Muscle layer of colon (tissue), 2 donors: ENCODE measurements at regions not wholly inside any gene's neighbourhood (a gene's known extent, or its start where the extent isn't known, plus 50 kb on each side); places are given as distances from the start of the nearest gene placed in this dataset.

Experiments used
- H3K27ac ChIP-seq: one replicate; pipeline ENCODE4 v1.7.0; 2013; ENCODE audit warnings: low read depth, mild to moderate bottlenecking, low read length, moderate library complexity
- H3K27me3 ChIP-seq, 2 donors: one replicate each; pipeline ENCODE4 v1.7.0; 2013; ENCODE audit warnings: low read length in 2 of 2, mild to moderate bottlenecking in 2 of 2; ENCODE audit not compliant: insufficient read depth in 2 of 2, control insufficient read depth in 1 of 2
- H3K36me3 ChIP-seq: one replicate; pipeline ENCODE4 v1.7.0; 2013; ENCODE audit warnings: mild to moderate bottlenecking, low read length; ENCODE audit not compliant: insufficient read depth
- H3K4me1 ChIP-seq: one replicate; pipeline ENCODE4 v1.7.0; 2013; ENCODE audit warnings: mild to moderate bottlenecking, low read length; ENCODE audit not compliant: insufficient read depth
- H3K4me3 ChIP-seq, 2 donors: one replicate each; pipeline ENCODE4 v1.7.0; 2013; ENCODE audit warnings: low read length in 2 of 2, low read depth in 1 of 2, mild to moderate bottlenecking in 1 of 2, moderate library complexity in 1 of 2
- H3K9ac ChIP-seq: one replicate; pipeline ENCODE4 v1.7.0; 2013; ENCODE audit warnings: low read length
- H3K9me3 ChIP-seq: one replicate; pipeline ENCODE4 v1.7.0; 2013; ENCODE audit warnings: mild to moderate bottlenecking, low read length
- donor health status: abdominal sarcoma.
- donor health status: Adenocarcinoma of cecum.

DNA sequence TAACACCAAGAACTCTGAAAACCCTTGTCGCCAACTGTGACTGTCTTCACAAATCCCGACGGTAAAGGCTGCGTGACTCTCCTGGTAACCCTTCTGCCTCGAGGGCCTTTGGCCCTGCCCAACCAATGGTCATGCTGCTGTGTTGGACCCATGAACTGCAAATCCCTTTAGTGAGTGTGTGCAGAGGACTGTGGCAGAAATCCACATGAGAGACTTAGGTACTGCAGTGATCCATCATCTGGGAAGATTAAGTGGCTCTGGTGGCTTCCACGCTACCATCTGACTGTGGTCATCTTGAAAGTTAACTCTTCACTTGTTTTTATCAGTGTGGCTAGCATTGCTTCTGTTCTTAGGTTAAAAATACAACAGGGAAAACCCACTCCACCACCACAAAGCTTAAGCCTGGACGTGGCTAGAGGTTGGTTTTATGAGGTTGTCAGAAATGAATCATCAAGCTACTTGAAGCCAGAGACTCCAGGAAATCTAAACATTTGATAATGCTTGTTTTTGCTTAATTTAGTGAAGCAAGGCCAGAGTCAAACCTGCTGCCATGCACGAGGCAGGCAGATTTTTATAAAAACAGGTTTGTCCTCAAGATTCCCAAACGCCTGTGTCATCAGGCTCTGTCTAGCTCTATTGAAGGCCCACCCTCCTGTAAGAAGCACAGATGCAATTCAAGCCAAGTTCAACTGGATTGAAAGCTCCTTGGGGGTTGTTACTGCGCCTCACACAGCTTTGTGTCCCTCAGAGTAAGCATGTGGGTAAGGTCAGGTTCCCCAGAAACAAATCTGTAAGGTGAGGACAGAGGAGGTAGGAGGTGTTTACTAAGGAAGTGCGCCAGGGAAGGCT lies 52.7 kb upstream of the ERCC6L2 start:
- H3K4me3 ChIP-seq = no peak overlapping the region
- H3K9ac ChIP-seq = no peak overlapping the region
- no peaks in the 10 kb centered on the region for H3K27me3 ChIP-seq
- H3K27ac ChIP-seq = no peak overlapping the region
- peaks cover 7% of the 10 kb centered on the region for H3K4me1 ChIP-seq
- H3K9me3 ChIP-seq = no peaks in the 10 kb centered on the region
- H3K36me3 ChIP-seq = no peaks in the 10 kb centered on the region

DNA sequence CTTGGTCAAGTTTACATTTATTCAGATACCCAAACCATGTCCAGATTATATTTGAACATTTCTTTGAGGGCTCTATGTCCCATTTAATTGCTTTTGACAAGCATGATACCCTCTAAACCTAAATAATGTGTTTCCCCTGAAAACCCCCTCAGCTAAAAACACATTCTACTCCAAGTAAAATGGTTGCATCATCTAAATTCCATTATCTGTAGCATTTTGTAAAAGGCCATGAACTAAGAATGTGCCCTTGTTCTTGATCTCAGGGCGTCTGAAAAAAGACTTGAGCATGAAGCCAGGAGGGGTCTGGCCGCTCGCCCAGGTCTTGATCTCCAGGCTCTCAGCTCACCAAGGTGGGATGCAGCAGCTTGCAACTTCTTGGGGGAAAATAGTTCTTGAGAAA lies 53.5 kb upstream of the ERCC6L2 start:
- H3K9me3 ChIP-seq = no peaks in the 10 kb centered on the region
- H3K4me3 ChIP-seq = no peak overlapping the region
- no peaks in the 10 kb centered on the region for H3K36me3 ChIP-seq
- H3K27me3 ChIP-seq = no peaks in the 10 kb centered on the region
- no peak overlapping the region for H3K27ac ChIP-seq
- peaks cover 7% of the 10 kb centered on the region for H3K4me1 ChIP-seq
- H3K9ac ChIP-seq = no peak overlapping the region

DNA sequence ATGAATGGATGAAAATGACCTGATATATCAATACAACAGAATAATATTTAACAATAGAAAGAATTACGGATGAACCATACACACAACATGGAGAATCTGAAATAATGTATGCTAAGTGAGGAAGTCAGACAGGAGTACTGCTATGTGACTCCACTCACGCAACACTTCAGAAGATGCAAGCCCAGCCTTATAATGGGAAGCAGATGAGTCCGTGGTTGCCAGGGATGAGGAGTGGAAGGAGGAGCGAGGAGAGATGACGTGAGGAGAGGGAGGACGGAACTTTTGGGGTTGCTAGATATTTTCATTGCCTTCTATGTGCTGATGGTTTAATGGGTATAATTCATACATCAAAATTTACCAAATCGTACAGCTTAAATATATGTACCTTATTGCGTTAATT lies 55.4 kb upstream of the ERCC6L2 start:
- no peak overlapping the region for H3K4me3 ChIP-seq
- H3K9me3 ChIP-seq = no peaks in the 10 kb centered on the region
- H3K27ac ChIP-seq = no peak overlapping the region
- no peaks in the 10 kb centered on the region for H3K36me3 ChIP-seq
- no peaks in the 10 kb centered on the region for H3K27me3 ChIP-seq
- no peak overlapping the region for H3K9ac ChIP-seq
- H3K4me1 ChIP-seq = peaks cover 7% of the 10 kb centered on the region

DNA sequence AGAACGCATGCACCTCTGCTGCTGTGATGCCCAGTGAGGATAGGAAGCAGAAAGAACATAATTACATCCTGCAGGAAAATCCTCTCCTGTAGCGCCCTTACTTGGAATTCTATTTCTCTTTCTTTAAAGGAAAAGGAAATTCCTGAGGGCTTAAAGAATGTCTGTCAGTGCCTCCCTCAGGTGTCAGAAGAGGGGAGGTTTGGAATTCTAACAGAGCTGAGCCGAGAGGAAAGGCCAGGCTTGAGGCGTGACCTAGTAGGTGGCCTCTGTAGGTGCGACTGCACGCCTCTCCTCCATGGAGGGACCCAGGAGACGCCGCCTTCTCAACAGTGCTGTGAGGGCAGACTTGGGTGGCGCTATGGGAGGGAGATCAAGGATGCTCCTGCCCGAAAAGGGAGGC lies 55.9 kb upstream of the ERCC6L2 start:
- H3K9me3 ChIP-seq = no peaks in the 10 kb centered on the region
- peaks cover 7% of the 10 kb centered on the region for H3K4me1 ChIP-seq
- H3K9ac ChIP-seq = no peak overlapping the region
- no peaks in the 10 kb centered on the region for H3K27me3 ChIP-seq
- H3K27ac ChIP-seq = no peak overlapping the region
- no peak overlapping the region for H3K4me3 ChIP-seq
- H3K36me3 ChIP-seq = no peaks in the 10 kb centered on the region

DNA sequence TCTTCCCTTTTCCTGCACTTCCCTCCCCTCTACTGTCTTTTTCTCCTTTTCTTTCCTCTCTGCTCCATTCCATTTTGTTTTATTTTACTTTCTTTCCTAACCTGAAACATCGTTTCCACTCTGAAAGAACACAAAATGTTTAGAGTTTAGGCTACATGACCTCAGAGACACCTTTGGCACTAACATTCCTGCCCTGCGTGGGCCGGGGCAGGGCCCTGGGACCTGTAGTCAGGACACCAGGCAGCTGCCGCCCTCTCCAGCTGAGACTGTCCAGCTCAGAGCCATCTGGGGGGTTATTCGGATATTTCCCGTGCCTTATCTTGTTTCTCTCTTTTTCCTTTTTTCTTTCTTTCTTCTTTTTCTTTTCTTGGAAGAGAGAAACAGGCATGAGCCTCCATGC lies 58.3 kb upstream of the ERCC6L2 start:
- Histone ChIP-seq H3K9me3 (no peaks in the 10 kb centered on the region), H3K4me1 (no peaks in the 10 kb centered on the region), H3K36me3 (no peaks in the 10 kb centered on the region), H3K27me3 (no peaks in the 10 kb centered on the region), H3K4me3 (no peak overlapping the region), H3K9ac (no peak overlapping the region), H3K27ac (no peak overlapping the region)

DNA sequence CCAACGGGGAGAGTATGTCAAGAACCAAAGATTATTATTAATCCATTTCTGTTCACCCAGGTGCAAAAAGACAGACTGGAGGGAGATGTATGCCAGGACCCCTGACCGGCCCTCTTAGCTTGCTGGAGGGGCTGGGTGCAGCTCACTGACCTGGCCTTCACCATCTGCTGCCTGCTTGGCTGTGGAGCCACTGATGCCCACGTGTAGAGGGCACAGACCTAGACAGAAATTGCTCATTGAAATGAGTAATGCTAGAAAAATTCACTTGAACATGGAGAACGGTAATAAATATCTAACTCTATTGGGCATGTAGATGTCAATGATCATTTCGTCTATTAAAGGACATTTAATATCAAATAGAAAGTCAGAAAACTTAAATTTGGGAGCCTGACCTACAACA lies 58.8 kb upstream of the ERCC6L2 start:
- Histone ChIP-seq H3K4me1 (no peaks in the 10 kb centered on the region), H3K4me3 (no peak overlapping the region), H3K9ac (no peak overlapping the region), H3K9me3 (no peaks in the 10 kb centered on the region), H3K36me3 (no peaks in the 10 kb centered on the region), H3K27me3 (no peaks in the 10 kb centered on the region), H3K27ac (no peak overlapping the region)

DNA sequence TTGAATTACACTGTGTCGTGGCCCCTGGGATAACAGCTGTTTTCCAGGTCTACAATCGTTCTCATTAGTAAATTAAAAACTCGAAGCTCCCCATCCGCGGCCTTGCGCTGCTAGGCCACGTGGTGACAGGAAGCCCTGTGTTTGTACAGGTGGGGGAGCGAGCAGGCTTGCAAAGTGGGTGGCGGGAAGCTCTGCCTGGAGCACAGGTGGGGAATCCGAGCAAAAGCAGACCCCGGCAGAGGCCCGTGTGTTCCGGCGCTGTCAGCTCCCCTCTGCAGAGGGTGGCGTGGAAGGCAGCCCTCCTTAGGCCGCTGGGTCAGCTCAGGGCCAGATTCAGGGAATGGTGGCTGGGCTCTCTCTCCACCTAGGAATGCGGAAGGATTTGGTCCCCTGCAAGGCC lies 59.5 kb upstream of the ERCC6L2 start:
- Histone ChIP-seq H3K27me3 (no peaks in the 10 kb centered on the region), H3K36me3 (no peaks in the 10 kb centered on the region), H3K9ac (no peak overlapping the region), H3K27ac (no peak overlapping the region), H3K4me3 (no peak overlapping the region), H3K4me1 (peaks cover 2% of the 10 kb centered on the region), H3K9me3 (no peaks in the 10 kb centered on the region)

DNA sequence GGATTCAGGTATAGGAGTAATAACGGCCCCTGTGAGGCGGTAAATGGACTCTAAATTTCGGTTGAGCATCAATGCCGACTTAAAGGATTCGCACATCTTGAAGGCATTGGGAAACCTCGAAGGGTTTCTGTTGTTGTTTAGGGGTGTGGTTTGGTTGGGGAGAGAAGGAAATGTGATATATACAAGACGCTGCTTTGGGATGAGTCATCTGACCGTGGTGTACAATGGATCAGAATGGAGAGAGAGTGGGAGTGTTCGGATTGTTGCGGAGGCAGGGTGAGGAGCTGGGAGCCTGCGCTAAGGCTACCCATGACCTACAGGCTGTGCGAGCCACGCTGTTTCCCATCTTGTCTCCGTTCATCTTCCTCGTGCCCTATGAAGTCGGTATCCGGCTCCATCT lies 60.4 kb upstream of the ERCC6L2 start:
- Histone ChIP-seq H3K27ac (no peak overlapping the region), H3K9me3 (no peaks in the 10 kb centered on the region), H3K9ac (no peak overlapping the region), H3K4me3 (no peak overlapping the region), H3K27me3 (no peaks in the 10 kb centered on the region), H3K36me3 (no peaks in the 10 kb centered on the region), H3K4me1 (peaks cover 5% of the 10 kb centered on the region)

DNA sequence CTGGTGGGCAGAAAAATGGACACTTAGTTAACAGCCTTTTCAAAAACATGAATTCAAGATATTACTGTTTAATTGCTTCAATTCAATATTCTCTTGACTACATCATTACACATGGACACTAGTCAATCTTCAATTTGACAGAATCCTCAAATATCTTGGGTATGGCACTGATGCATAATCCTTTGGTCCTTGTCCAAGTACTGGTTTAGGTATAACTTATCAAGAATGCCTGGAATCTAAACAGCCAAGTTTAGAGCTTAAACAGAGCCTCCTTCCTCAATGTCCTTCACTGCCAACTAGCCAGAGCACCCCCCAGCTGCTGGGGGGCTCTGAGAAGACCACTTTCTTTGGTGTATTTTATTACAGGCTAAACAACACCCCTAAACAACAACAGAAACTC lies 61.6 kb upstream of the ERCC6L2 start:
- H3K27me3 ChIP-seq = no peaks in the 10 kb centered on the region
- H3K36me3 ChIP-seq = no peaks in the 10 kb centered on the region
- no peak overlapping the region for H3K4me3 ChIP-seq
- no peak overlapping the region for H3K9ac ChIP-seq
- H3K9me3 ChIP-seq = no peaks in the 10 kb centered on the region
- H3K27ac ChIP-seq = no peak overlapping the region
- peaks cover 5% of the 10 kb centered on the region for H3K4me1 ChIP-seq

DNA sequence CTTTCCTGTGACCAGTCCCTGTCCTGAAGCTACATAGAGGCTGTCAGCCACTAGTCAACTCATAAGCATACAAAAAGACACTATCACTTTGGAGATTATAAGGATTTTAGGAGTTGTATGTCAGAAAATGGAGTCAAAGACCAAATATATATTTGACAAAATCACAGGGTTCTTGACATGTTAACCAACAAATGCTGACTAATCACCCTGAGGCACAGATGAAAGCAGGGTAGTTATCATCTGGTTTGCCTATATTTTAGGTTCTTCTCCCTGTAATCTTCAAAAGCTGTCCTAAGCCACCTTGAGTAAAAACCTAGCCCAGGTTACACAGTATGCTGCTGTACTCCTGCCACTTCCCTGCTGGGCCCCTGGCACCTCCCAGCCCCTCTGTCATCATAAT lies 64.7 kb upstream of the ERCC6L2 start:
- Histone ChIP-seq H3K27ac (no peak overlapping the region), H3K4me3 (no peak overlapping the region), H3K4me1 (peaks cover 25% of the 10 kb centered on the region), H3K9ac (no peak overlapping the region), H3K36me3 (no peaks in the 10 kb centered on the region), H3K9me3 (no peaks in the 10 kb centered on the region), H3K27me3 (no peaks in the 10 kb centered on the region)

DNA sequence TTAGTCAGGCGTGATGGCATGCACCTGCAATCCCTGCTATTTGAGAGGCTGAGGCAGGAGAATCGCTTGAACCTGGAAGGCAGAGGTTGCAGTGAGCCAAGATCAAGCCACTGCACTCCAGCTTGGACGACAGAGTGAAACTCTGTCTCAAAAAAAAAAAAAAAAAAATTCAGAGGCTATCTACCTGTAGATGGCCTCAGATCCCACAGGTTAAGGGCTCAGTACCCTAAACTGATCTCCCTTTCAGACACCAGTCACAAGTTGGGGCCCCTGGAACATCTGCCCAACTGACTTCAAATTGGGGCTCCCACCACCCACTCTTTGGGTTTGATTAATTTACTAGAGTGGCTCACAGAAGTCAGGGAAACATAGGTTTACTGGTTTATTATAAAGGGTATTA lies 65.4 kb upstream of the ERCC6L2 start:
- Histone ChIP-seq H3K36me3 (no peaks in the 10 kb centered on the region), H3K4me3 (no peak overlapping the region), H3K27ac (no peak overlapping the region)

DNA sequence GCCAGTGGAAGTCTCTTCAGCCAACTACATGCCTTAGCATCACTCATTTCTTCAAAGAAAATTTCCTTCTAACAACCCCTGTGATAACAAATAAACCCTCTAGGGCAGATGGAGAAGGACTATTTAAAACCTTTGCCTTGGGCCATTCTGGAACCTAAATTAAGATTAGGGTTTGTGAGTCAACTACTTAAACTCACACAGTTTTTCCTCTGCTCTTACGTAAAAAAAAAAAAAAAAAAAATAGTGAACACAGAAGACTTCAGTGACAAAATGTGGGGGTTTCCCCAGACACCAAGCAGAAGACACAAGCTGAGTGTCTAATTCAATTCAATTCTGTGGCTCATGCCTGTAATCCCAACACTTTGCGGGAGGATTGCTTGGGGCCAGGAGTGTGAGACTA lies 65.8 kb upstream of the ERCC6L2 start:
- Histone ChIP-seq H3K9me3 (no peaks in the 10 kb centered on the region), H3K27ac (no peak overlapping the region), H3K4me3 (no peak overlapping the region), H3K27me3 (no peaks in the 10 kb centered on the region), H3K36me3 (no peaks in the 10 kb centered on the region), H3K9ac (no peak overlapping the region), H3K4me1 (peaks cover 25% of the 10 kb centered on the region)

More for the DNA sequence above, 65.4 kb upstream of the ERCC6L2 start:
- H3K27me3 ChIP-seq = no peaks in the 10 kb centered on the region
- H3K9me3 ChIP-seq = no peaks in the 10 kb centered on the region
- H3K4me1 ChIP-seq = peaks cover 25% of the 10 kb centered on the region
- H3K9ac ChIP-seq = no peak overlapping the region
